Muscle layer of colon (tissue), 2 donors: ENCODE measurements at regions not wholly inside any gene's neighbourhood (a gene's known extent, or its start where the extent isn't known, plus 50 kb on each side); places are given as distances from the start of the nearest gene placed in this dataset.

Source experiments
- H3K27ac ChIP-seq: one replicate; pipeline ENCODE4 v1.7.0; 2013; ENCODE audit warnings: low read depth, mild to moderate bottlenecking, low read length, moderate library complexity
- H3K27me3 ChIP-seq, 2 donors: one replicate each; pipeline ENCODE4 v1.7.0; 2013; ENCODE audit warnings: low read length in 2 of 2, mild to moderate bottlenecking in 2 of 2; ENCODE audit not compliant: insufficient read depth in 2 of 2, control insufficient read depth in 1 of 2
- H3K36me3 ChIP-seq: one replicate; pipeline ENCODE4 v1.7.0; 2013; ENCODE audit warnings: mild to moderate bottlenecking, low read length; ENCODE audit not compliant: insufficient read depth
- H3K4me1 ChIP-seq: one replicate; pipeline ENCODE4 v1.7.0; 2013; ENCODE audit warnings: mild to moderate bottlenecking, low read length; ENCODE audit not compliant: insufficient read depth
- H3K4me3 ChIP-seq, 2 donors: one replicate each; pipeline ENCODE4 v1.7.0; 2013; ENCODE audit warnings: low read length in 2 of 2, low read depth in 1 of 2, mild to moderate bottlenecking in 1 of 2, moderate library complexity in 1 of 2
- H3K9ac ChIP-seq: one replicate; pipeline ENCODE4 v1.7.0; 2013; ENCODE audit warnings: low read length
- H3K9me3 ChIP-seq: one replicate; pipeline ENCODE4 v1.7.0; 2013; ENCODE audit warnings: mild to moderate bottlenecking, low read length
- donor health status: abdominal sarcoma.
- donor health status: Adenocarcinoma of cecum.

DNA sequence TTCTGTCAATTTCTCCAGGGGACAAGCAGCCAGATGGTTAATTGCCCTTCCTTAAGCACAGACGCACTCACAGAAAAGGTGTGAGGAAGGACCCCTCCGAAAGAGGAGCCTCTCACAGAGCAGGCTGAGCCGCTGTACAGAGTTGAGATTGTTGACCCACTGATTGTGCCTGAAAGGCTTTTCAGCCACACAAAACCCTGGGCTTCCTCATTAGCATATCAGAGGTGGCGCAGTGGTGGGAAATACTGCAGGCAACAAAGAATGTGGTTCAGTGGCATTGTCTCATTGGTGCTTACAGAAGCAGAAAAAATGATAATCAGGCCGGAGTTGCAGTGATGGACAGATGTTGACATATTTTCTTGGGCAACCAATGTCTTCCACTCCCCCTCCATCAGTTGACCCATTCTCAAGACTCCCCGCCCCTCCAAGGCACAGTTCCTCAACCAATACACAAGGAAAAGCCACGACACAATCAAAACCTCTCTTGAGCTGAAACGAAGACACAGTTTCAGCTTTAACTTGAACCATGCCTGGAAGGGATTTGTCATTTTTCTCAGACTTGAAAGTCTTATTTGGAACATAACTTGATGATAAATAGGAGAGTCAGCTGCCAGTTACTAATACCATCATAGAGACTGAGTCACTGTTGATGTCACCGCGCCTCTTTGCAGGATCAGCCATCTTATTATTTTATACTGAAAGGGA, 53.1 kb downstream of the ATXN3L start:
- H3K27ac ChIP-seq, result no peak overlapping the region
- H3K4me1 ChIP-seq, result no peaks in the 10 kb centered on the region
- no peak overlapping the region for H3K4me3 ChIP-seq
- no peaks in the 10 kb centered on the region for H3K9me3 ChIP-seq
- H3K9ac ChIP-seq, result no peak overlapping the region
- no peaks in the 10 kb centered on the region for H3K36me3 ChIP-seq
- peaks cover 0 to 4% of the 10 kb centered on the region in 2 donors for H3K27me3 ChIP-seq

DNA sequence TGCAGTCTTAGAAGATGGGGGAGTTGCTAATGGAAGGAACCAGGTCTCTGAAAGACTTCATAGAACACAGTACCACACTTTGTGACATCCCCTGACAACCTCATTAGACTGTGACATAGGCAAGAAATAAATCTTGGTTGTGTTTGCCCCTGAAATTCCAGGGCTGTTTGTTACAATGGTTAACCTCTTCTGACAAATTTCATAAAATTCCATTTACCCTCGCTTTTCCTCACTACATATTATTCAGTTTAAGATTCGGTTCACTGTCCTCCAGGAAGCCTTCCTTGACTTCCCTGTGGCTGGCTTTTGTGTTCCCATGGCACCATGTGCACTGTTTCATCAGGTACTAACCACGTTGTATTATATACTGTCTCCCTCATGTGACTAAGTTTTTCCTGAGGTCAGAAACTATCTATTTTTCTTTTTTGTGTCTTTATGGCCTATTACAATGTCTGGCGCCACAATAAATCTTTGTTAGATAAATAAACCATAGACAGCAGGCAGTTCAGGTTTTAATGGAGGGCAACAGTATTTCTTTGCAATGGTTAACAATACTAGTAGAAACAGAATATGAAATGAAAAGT, 54.2 kb downstream of the ATXN3L start:
- no peaks in the 10 kb centered on the region for H3K9me3 ChIP-seq
- H3K27me3 ChIP-seq, result peaks cover 0 to 4% of the 10 kb centered on the region in 2 donors
- H3K4me3 ChIP-seq, result no peak overlapping the region
- H3K27ac ChIP-seq, result no peak overlapping the region
- H3K4me1 ChIP-seq, result no peaks in the 10 kb centered on the region
- no peak overlapping the region for H3K9ac ChIP-seq
- no peaks in the 10 kb centered on the region for H3K36me3 ChIP-seq

DNA sequence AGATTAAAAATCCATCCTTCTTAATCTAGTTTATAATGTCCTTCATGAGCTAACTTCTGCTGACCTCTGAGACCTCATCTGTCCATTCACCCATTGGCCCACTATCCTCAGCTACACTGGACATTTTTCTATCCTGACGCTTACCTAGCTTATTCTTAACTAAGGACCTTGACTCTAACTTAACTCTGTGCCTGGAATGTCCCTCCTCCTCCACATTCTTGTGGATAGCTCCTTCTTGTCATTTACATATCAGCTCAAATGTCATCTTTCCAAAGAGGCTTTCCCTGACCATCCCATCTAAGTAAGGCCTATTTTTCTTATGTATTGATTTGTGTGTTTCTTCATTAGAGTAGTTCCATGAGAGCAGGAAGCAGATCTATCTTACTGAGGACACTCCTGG, 54.7 kb downstream of the ATXN3L start:
- Histone ChIP-seq H3K9me3 (no peaks in the 10 kb centered on the region), H3K27me3 (peaks cover 0 to 4% of the 10 kb centered on the region in 2 donors), H3K4me3 (no peak overlapping the region), H3K27ac (no peak overlapping the region), H3K9ac (no peak overlapping the region), H3K4me1 (no peaks in the 10 kb centered on the region), H3K36me3 (no peaks in the 10 kb centered on the region)

DNA sequence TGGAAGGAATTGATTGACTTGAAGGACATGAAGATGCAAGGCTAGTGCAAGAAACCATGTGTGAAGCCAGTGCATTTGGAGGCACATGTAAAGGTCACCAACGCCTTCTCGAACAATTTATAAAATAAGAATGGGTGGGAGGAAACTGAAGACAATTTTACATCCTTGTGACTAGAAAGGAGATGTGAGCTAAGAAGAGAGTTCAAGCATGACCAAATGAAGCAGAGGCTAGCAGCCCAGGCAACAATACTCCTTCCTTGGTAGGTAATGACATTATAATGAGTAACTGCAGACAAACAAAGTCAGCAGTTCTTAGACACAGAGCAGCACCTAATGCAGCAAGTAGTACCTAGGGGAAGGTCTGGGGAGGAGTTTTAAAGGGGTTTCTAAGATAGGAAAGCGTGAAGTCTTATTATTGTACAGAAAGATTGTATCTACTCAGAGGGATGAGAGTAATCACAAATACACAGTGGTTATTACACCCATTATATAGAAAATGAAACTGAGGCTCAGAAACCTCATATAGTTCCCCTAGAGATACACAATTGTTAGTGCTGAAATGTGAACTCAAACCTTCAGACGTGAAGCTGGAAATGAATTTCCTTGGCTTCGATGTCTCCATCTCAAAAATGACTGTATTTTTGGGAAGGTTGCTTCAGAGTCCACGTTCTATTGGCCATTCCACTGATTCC, 56.1 kb downstream of the ATXN3L start:
- Histone ChIP-seq H3K9ac (no peak overlapping the region), H3K4me3 (no peak overlapping the region), H3K27me3 (peaks cover 0 to 4% of the 10 kb centered on the region in 2 donors), H3K9me3 (no peaks in the 10 kb centered on the region), H3K27ac (no peak overlapping the region), H3K4me1 (no peaks in the 10 kb centered on the region), H3K36me3 (no peaks in the 10 kb centered on the region)

DNA sequence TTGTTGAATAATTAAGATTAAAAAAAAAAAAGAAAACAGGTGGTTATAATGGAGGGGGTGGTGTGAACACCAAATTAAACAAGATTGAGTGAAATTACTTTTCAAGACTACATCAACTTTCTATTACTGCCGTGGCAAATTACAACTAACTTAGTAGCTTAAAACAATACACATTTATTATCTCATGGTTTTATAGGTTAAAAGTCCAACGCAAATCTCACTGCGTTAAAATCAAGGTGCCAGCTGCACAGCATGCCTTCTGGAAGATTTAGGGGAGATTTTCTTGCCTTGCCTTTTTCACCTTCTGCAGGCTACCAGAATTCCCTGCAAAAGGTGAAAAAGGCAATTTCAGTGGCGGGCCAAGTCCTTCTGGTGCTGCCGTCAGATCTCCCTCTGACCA, 58.5 kb downstream of the ATXN3L start:
- Histone ChIP-seq H3K36me3 (no peaks in the 10 kb centered on the region), H3K9ac (no peak overlapping the region), H3K4me1 (no peaks in the 10 kb centered on the region), H3K4me3 (no peak overlapping the region), H3K9me3 (no peaks in the 10 kb centered on the region), H3K27me3 (peaks cover 0 to 3% of the 10 kb centered on the region in 2 donors), H3K27ac (no peak overlapping the region)

DNA sequence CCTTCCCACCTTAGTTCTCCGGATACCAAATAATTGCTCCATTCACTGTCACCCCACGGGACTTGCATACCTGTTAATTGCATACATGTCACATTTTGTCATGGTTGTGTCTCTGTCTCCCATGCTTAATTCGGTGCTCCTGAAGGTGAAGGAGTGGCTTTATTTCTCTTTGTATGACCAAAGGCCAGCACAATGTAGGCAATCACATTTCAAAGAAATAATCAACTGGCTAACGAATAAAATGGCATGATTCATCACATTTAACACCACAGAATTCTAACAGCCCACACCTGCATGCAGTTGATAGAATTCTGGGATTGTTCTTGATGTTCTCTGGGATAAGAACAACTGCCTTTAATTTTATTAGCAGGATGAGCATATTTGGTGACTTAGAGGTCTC, 59.3 kb downstream of the ATXN3L start:
- no peaks in the 10 kb centered on the region for H3K36me3 ChIP-seq
- H3K9ac ChIP-seq, result no peak overlapping the region
- no peaks in the 10 kb centered on the region for H3K4me1 ChIP-seq
- H3K27me3 ChIP-seq, result peaks cover 0 to 5% of the 10 kb centered on the region in 2 donors
- no peak overlapping the region for H3K27ac ChIP-seq
- no peak overlapping the region for H3K4me3 ChIP-seq
- H3K9me3 ChIP-seq, result no peaks in the 10 kb centered on the region

DNA sequence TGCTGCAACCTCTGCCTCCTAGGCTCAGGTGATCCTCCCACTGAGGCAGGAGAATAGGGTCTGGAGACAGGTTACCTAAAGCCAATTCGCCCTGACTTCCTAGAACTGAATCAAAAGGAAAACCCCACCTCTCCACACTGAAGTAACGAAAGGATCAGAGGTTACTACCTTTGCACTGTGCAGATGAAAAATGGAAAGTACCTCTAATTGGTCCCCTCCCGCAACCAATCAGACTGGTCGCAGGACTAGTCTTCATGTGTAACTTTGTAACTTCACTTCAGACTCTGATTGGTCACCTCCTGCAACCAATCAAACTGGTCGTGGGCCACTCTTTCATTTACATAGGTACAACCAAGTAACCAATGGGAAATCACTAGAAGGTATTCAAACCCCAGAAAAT, 61.1 kb downstream of the ATXN3L start:
- H3K36me3 ChIP-seq, result no peaks in the 10 kb centered on the region
- no peak overlapping the region for H3K27ac ChIP-seq
- peaks cover 0 to 5% of the 10 kb centered on the region in 2 donors for H3K27me3 ChIP-seq
- no peaks in the 10 kb centered on the region for H3K9me3 ChIP-seq
- no peak overlapping the region for H3K9ac ChIP-seq
- H3K4me1 ChIP-seq, result no peaks in the 10 kb centered on the region
- H3K4me3 ChIP-seq, result no peak overlapping the region

DNA sequence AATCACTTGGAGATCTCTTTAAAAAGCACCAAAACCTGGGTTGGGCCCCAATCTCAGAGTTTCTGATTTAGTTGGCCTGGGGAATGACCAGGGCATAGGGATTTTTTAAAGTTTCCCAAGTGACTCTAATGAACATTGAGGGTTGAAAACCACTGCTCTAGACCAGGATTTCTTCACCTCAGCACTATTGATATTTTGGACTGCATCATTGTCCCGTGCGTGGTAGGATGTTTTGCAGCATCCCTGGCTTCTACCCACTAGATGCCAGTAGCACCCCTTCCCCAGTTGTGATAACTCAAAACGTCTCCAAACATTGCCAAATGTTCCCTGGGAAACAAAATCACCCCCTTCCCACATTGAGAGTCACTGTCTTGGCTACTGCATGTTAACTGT, 61.8 kb downstream of the ATXN3L start:
- no peaks in the 10 kb centered on the region for H3K4me1 ChIP-seq
- H3K9ac ChIP-seq, result no peak overlapping the region
- H3K36me3 ChIP-seq, result no peaks in the 10 kb centered on the region
- no peak overlapping the region for H3K27ac ChIP-seq
- H3K9me3 ChIP-seq, result peaks cover under 1% of the 10 kb centered on the region
- no peak overlapping the region for H3K4me3 ChIP-seq
- H3K27me3 ChIP-seq, result peaks cover 0 to 5% of the 10 kb centered on the region in 2 donors

DNA sequence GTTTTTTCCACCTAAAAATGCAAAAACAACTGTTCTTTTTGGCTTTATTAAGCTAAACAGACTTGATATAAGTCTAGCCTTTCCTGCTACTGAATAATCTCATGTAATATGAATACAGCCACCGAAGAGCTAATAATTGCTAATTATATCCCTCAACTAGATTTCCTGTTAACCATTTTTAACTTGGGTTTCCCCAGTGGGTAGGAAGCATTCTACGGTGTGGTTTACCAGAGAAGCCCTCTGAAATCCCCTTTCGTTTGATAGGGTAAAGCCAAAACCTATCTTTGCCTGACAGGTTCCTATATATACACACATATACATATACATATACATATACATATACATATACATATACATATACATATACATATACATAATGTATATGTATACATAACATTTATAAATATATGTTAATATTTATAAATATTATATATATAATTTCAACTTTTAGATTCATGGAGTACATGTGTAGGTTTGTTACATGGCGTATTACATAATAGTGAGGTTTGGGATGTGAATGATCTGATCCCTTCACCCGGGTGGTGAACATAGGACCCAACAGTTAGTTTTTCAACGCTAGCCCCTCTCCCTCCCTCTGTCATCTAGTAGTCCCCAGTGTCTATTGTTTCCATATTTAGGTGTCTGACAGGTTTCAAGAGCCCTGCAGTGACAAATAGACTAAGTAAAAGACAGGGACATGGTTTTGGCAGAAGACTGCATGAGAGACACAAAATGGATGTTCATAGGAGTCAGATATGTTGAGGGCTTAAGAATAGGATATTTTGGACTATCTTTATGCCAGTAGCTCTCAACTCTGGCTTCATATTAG, 62.4 kb downstream of the ATXN3L start:
- H3K4me1 ChIP-seq, result no peaks in the 10 kb centered on the region
- no peak overlapping the region for H3K27ac ChIP-seq
- H3K27me3 ChIP-seq, result peaks cover 0 to 5% of the 10 kb centered on the region in 2 donors
- H3K9me3 ChIP-seq, result peaks cover 4% of the 10 kb centered on the region
- H3K9ac ChIP-seq, result no peak overlapping the region
- H3K4me3 ChIP-seq, result no peak overlapping the region
- H3K36me3 ChIP-seq, result no peaks in the 10 kb centered on the region

DNA sequence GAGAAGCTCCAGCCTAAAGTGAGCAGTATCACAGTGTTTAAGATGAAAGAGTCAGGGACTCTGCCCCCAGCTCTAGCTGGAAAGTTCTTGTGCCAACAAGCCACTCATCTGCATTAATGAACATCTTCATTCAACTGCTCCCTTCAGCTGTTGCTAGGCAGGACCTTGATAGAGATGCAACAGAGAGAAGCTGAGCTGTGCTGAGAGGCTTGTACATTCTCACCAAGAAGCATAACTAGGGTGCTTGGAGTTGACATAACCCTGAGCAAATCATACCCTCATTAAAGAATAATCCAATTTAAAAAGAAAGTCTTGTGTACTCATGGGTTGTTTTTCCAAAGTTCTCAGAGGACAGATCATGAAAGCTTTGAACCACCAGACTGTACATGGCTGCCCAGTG, 63.2 kb downstream of the ATXN3L start:
- no peaks in the 10 kb centered on the region for H3K4me1 ChIP-seq
- H3K9ac ChIP-seq, result no peak overlapping the region
- H3K36me3 ChIP-seq, result no peaks in the 10 kb centered on the region
- peaks cover 4% of the 10 kb centered on the region for H3K9me3 ChIP-seq
- no peak overlapping the region for H3K4me3 ChIP-seq
- no peak overlapping the region for H3K27ac ChIP-seq
- peaks cover 0 to 5% of the 10 kb centered on the region in 2 donors for H3K27me3 ChIP-seq

DNA sequence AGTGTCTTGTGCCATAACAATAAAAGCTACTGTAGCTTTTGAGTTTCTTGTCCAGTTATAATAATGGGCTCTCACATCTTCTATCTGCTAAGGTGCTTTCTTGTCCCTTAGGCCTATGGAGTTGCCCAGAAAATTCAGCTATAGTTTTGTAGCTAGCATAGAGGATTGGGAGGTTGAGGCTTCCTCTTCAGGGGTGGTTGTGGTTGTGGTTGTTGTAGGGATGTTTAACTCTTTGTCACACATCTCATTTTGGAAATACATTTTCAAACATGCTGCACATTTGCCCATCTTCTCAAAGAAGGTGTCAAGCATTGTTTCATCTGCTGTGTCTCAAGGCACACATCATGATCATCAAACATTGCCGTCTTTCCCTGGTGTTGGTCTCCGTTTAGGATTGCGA, 65.0 kb downstream of the ATXN3L start:
- Histone ChIP-seq H3K36me3 (no peaks in the 10 kb centered on the region), H3K27me3 (peaks cover 0 to 5% of the 10 kb centered on the region in 2 donors), H3K9me3 (peaks cover 4% of the 10 kb centered on the region), H3K4me1 (no peaks in the 10 kb centered on the region), H3K4me3 (no peak overlapping the region), H3K9ac (no peak overlapping the region), H3K27ac (no peak overlapping the region)
